ENCODE measurements at regions not wholly inside any gene's neighbourhood (a gene's known extent, or its start where the extent isn't known, plus 50 kb on each side); places are given as distances from the start of the nearest gene placed in this dataset.

DNA sequence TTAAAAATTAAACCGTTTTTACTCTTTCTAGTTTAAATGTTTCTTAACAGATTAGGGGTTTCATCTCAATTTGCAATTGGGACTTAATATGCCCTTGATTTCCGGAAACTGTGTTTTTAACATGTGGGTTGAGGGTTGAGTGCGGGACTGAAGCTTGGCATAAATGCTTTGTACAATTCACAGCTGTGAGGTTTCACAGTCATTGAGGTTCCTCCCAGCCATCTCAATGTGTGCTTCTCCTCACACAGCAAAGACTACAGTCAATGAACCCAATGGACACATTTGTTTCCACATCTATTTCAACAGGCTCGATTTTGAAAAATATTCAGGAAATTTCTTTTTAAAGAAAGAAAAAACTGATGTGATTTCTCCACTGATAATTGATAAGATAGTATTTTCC, 328.6 kb downstream of the TBC1D4 start:
- Histone ChIP-seq H3K56ac (replicated peaks; ENCODE audit: insufficient read length, low read depth, low read length) (no peak overlapping the region), H3K27me3 (replicated peaks in 1 of 4; ENCODE audit: control insufficient read depth in 3 of 4, extremely low read depth in 1 of 4, insufficient read depth in 3 of 4, low read length in 3 of 4) (no peaks in the 10 kb centered on the region), H3K79me1 (ENCODE audit: low read depth, low read length) (no peaks in the 10 kb centered on the region), H3K23me2 (ENCODE audit: low read depth, low read length) (peaks cover 2% of the 10 kb centered on the region; the same call in 1 of the 2 replicates), H2BK5ac (ENCODE audit: low read depth, low read length) (no peak overlapping the region), H3K14ac (ENCODE audit: insufficient read length) (no peak overlapping the region), H3K9ac (replicated peaks in 1 of 4; ENCODE audit: extremely low read depth in 1 of 4, low read depth in 3 of 4, low read length in 3 of 4) (no peak overlapping the region), H2BK20ac (ENCODE audit: low read length) (no peak overlapping the region), H3K4me2 (ENCODE audit: insufficient read depth in 1 of 2, low read depth in 2 of 2, low read length in 2 of 2) (no peak overlapping the region), H2BK12ac (ENCODE audit: low read depth, low read length) (no peak overlapping the region), H3K4me1 (replicated peaks in 1 of 4; ENCODE audit: control insufficient read depth in 3 of 4, insufficient read depth in 4 of 4, low read length in 3 of 4) (no peaks in the 10 kb centered on the region), H2AK5ac (ENCODE audit: low read depth, low read length) (no peak overlapping the region), H3K18ac (ENCODE audit: extremely low read depth, low read length) (no peak overlapping the region), H2BK120ac (replicated peaks; ENCODE audit: low read depth, low read length) (no peak overlapping the region), H4K5ac (ENCODE audit: insufficient read length, low read depth, low read length) (no peak overlapping the region), H3K27ac (ENCODE audit: low read depth, low read length) (no peak overlapping the region), H4K8ac (ENCODE audit: extremely low read depth, insufficient read depth, low read length) (no peak overlapping the region), H3K23ac (ENCODE audit: insufficient read length) (no peak overlapping the region), H4K20me1 (replicated peaks in 1 of 2; ENCODE audit: control insufficient read depth in 1 of 2, insufficient read depth in 2 of 2, low read length in 2 of 2) (no peaks in the 10 kb centered on the region), H3K79me2 (ENCODE audit: control insufficient read depth in 1 of 2, insufficient read depth in 2 of 2, low read length in 2 of 2) (no peaks in the 10 kb centered on the region), H3K4me3 (ENCODE audit: extremely low read depth in 1 of 4, insufficient read depth in 2 of 4, low read depth in 3 of 4, low read length in 4 of 4) (no peak overlapping the region), H2AFZ (ENCODE audit: low read length) (no peak overlapping the region), H4K91ac (replicated peaks; ENCODE audit: insufficient read length, low read length) (no peak overlapping the region), H3K36me3 (ENCODE audit: control insufficient read depth in 2 of 4, insufficient read depth in 4 of 4, low read length in 3 of 4) (no peaks in the 10 kb centered on the region), H3K4ac (replicated peaks; ENCODE audit: insufficient read length, low read depth, low read length) (no peak overlapping the region), H2BK15ac (ENCODE audit: low read length) (no peak overlapping the region), H3K9me3 (ENCODE audit: insufficient read depth in 2 of 2, low read depth in 1 of 2, low read length in 1 of 2) (peaks cover 3 to 6% of the 10 kb centered on the region in 2 experiments; a peak in 2 of 4 replicates)
- TF ChIP-seq JUND (IDR thresholded peaks at IDR 0.05; ENCODE audit: low read length) (no peak), SIRT6 (IDR thresholded peaks at IDR 0.05; ENCODE audit: low read length) (no peak)
- FAIRE-seq (no peak), DNase-seq (ENCODE audit: low read depth in 1 of 2, low spot score in 2 of 2) (no peak)
- POLR2A ChIA-PET (ENCODE audit: partially characterized antibody), result no interaction called here
- CTCF ChIA-PET (ENCODE audit: partially characterized antibody), result interaction anchor here (1.1 to 1.5 kb wide), 3 partner anchors 12 to 66 kb away, joined by 3 to 4 read pairs (median 3); no protein-coding TSS in a partner anchor
- 70% methylated on average over 4 of the region's 4 CpGs; no CpG with 5 or more reads in 1 of the 2 experiments for WGBS, 2 experiments (ENCODE audit: extremely low coverage in 1 of 2, insufficient coverage in 1 of 2, insufficient read length in 1 of 2, insufficient replicate concordance in 2 of 2, low coverage in 1 of 2, low lambda C conversion rate in 2 of 2, missing lambda C conversion rate in 1 of 2)
